ENCODE measurements at regions not wholly inside any gene's neighbourhood (a gene's known extent, or its start where the extent isn't known, plus 50 kb on each side); places are given as distances from the start of the nearest gene placed in this dataset.

DNA sequence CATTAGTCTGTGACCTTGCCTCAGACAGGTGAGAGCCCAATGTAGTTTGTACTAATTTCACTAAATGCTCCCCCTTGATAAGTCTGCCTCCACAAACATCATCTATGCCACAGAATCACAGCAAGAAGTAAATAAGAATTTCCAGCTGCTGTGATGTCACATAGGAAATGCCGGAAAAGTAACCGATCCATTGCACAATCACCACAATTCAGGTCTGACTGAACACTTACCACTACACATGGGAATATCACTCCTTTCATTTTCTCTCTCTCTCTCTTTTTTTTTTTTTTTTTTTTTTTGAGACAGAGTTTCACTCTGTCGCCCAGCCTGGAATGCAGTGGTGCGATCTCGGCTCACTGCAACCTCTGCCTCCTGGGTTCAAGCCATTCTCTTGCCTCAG, 79.0 kb upstream of the CDH11 start (continued):
- TF ChIP-seq, protein P1, sequence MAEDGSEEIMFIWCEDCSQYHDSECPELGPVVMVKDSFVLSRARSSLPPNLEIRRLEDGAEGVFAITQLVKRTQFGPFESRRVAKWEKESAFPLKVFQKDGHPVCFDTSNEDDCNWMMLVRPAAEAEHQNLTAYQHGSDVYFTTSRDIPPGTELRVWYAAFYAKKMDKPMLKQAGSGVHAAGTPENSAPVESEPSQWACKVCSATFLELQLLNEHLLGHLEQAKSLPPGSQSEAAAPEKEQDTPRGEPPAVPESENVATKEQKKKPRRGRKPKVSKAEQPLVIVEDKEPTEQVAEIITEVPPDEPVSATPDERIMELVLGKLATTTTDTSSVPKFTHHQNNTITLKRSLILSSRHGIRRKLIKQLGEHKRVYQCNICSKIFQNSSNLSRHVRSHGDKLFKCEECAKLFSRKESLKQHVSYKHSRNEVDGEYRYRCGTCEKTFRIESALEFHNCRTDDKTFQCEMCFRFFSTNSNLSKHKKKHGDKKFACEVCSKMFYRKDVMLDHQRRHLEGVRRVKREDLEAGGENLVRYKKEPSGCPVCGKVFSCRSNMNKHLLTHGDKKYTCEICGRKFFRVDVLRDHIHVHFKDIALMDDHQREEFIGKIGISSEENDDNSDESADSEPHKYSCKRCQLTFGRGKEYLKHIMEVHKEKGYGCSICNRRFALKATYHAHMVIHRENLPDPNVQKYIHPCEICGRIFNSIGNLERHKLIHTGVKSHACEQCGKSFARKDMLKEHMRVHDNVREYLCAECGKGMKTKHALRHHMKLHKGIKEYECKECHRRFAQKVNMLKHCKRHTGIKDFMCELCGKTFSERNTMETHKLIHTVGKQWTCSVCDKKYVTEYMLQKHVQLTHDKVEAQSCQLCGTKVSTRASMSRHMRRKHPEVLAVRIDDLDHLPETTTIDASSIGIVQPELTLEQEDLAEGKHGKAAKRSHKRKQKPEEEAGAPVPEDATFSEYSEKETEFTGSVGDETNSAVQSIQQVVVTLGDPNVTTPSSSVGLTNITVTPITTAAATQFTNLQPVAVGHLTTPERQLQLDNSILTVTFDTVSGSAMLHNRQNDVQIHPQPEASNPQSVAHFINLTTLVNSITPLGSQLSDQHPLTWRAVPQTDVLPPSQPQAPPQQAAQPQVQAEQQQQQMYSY (CRISPR knock-in tag; IDR thresholded peaks at IDR 0.05) = no peak
- TF ChIP-seq, protein P2, sequence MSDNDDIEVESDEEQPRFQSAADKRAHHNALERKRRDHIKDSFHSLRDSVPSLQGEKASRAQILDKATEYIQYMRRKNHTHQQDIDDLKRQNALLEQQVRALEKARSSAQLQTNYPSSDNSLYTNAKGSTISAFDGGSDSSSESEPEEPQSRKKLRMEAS (CRISPR knock-in tag; IDR thresholded peaks at IDR 0.05) = no peak
- TF ChIP-seq GTF2I (CRISPR knock-in tag; conservative IDR thresholded peaks at IDR 0.05) (no peak), ETV6 (CRISPR knock-in tag; IDR thresholded peaks at IDR 0.05) (no peak), GABPB1 (CRISPR knock-in tag; IDR thresholded peaks at IDR 0.05) (no peak), ZNF263 (CRISPR knock-in tag; IDR thresholded peaks at IDR 0.05; ENCODE audit: low read depth) (no peak), IRF2 (CRISPR knock-in tag; IDR thresholded peaks at IDR 0.05; ENCODE audit: borderline replicate concordance, low read depth) (no peak)

DNA sequence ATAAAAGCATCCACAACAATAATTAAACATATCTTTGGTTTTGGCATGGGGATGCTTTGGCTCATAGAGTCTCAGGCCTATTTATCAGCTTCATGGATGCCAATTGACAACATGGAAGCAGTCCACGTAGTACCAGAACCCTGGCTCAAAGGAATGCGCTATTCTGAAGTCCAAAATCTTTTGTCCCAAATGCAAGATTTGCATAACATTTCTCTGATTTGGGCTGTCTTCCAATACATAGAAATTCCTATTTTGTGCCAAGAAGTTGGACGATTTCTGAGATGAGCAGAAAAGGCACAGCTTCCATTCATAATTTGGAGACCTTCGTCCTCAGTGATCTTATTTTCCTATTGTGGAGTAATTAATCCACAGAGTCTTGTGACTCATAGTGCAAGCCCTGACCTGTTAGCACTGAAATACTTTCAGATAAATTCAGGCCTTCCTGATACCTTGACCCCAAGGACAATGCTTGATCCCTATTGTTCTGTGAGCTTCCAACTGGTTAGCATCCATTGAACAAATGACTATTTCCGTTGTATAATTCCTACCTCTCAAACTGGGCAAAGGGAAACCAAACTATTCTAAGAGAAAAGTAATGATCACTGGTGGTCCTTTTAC, 78.4 kb upstream of the CDH11 start:
- Mint-ChIP-seq H3K27ac (no peak overlapping the region), H3K4me1 (no peaks in the 10 kb centered on the region), H3K9me3 (no peaks in the 10 kb centered on the region), H3K4me3 (no peak overlapping the region), H3K27me3 (ENCODE audit: low read depth) (peaks cover 82% of the 10 kb centered on the region), H3K36me3 (no peaks in the 10 kb centered on the region)
- DNase-seq (ENCODE audit: low spot score) = no peak
- ChIA-PET CTCF (no interaction called here), POLR2A (no interaction called here)
- TF ChIP-seq EMX1 (CRISPR knock-in tag; IDR thresholded peaks at IDR 0.05) = no peak
- TF ChIP-seq, protein P3, sequence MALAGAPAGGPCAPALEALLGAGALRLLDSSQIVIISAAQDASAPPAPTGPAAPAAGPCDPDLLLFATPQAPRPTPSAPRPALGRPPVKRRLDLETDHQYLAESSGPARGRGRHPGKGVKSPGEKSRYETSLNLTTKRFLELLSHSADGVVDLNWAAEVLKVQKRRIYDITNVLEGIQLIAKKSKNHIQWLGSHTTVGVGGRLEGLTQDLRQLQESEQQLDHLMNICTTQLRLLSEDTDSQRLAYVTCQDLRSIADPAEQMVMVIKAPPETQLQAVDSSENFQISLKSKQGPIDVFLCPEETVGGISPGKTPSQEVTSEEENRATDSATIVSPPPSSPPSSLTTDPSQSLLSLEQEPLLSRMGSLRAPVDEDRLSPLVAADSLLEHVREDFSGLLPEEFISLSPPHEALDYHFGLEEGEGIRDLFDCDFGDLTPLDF (CRISPR knock-in tag; IDR thresholded peaks at IDR 0.05) = no peak
- no peak for TF ChIP-seq GRHL2 (CRISPR knock-in tag; IDR thresholded peaks at IDR 0.05; ENCODE audit: insufficient replicate concordance, severe bottlenecking)
- TF ChIP-seq GTF2I (CRISPR knock-in tag; conservative IDR thresholded peaks at IDR 0.05) = no peak
- no peak for TF ChIP-seq JAZF1 (CRISPR knock-in tag; IDR thresholded peaks at IDR 0.05)
- no peak for TF ChIP-seq ELF4 (CRISPR knock-in tag; IDR thresholded peaks at IDR 0.05; ENCODE audit: low read depth)
- no peak for TF ChIP-seq FOXP1 (CRISPR knock-in tag; IDR thresholded peaks at IDR 0.05; ENCODE audit: borderline replicate concordance)
- no peak for TF ChIP-seq ZNF263 (CRISPR knock-in tag; IDR thresholded peaks at IDR 0.05; ENCODE audit: low read depth)
- TF ChIP-seq, protein P4, sequence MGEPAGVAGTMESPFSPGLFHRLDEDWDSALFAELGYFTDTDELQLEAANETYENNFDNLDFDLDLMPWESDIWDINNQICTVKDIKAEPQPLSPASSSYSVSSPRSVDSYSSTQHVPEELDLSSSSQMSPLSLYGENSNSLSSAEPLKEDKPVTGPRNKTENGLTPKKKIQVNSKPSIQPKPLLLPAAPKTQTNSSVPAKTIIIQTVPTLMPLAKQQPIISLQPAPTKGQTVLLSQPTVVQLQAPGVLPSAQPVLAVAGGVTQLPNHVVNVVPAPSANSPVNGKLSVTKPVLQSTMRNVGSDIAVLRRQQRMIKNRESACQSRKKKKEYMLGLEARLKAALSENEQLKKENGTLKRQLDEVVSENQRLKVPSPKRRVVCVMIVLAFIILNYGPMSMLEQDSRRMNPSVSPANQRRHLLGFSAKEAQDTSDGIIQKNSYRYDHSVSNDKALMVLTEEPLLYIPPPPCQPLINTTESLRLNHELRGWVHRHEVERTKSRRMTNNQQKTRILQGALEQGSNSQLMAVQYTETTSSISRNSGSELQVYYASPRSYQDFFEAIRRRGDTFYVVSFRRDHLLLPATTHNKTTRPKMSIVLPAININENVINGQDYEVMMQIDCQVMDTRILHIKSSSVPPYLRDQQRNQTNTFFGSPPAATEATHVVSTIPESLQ (CRISPR knock-in tag; IDR thresholded peaks at IDR 0.05) = no peak
- TF ChIP-seq, protein P5, sequence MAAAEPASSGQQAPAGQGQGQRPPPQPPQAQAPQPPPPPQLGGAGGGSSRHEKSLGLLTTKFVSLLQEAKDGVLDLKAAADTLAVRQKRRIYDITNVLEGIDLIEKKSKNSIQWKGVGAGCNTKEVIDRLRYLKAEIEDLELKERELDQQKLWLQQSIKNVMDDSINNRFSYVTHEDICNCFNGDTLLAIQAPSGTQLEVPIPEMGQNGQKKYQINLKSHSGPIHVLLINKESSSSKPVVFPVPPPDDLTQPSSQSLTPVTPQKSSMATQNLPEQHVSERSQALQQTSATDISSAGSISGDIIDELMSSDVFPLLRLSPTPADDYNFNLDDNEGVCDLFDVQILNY (CRISPR knock-in tag; IDR thresholded peaks at IDR 0.05) = no peak
- no peak for TF ChIP-seq RELA (CRISPR knock-in tag; IDR thresholded peaks at IDR 0.05; ENCODE audit: borderline replicate concordance)
- TF ChIP-seq, protein P1 (CRISPR knock-in tag; IDR thresholded peaks at IDR 0.05) = no peak
- TF ChIP-seq NFATC4 (CRISPR knock-in tag; IDR thresholded peaks at IDR 0.05) = no peak
- no peak for TF ChIP-seq JUN (CRISPR knock-in tag; IDR thresholded peaks at IDR 0.05)
- ATAC-seq = no peak

Data from WTC11 (cell line).